HepG2 (cell line): ENCODE measurements at regions not wholly inside any gene's neighbourhood (a gene's known extent, or its start where the extent isn't known, plus 50 kb on each side); places are given as distances from the start of the nearest gene placed in this dataset.

Experiments
- ATAC-seq: fragments of 200-7000 bp; cut with Tn5 transposase; 3 replicates; pipeline ENCODE4 v1.9.1; 2020; ENCODE audit warnings: mild to moderate bottlenecking, moderate library complexity
- BruUV-seq: library from RNA; stranded (reverse); fragments of 400-500 nt; replicated peaks from 2 replicates; lab custom pipeline; 2021; lab: Mats Ljungman, UMichigan
- CTCF ChIA-PET: fragments of 300-600 bp; formaldehyde crosslinking; extraction: SDS; loops from one replicate; lab custom pipeline; 2021; ENCODE audit warnings: low total read pairs, inconsistent platforms, low intra/inter-chr PET ratio; lab: Yijun Ruan, JAX
- POLR2A ChIA-PET: fragments of 350-600 bp; sonication (Branson Sonifier 250); formaldehyde crosslinking; loops from one replicate; lab custom pipeline; 2020; ENCODE audit warnings: antibody characterized with exemption, inconsistent platforms; lab: Yijun Ruan, JAX
- DNase-seq: peaks from one replicate; pipeline ENCODE4 v3.0.0-alpha.2; 2015; ENCODE audit warnings: low spot score
- FAIRE-seq: peaks from 3 replicates; lab custom pipeline; 2011; peaks lifted over from hg19 to GRCh38; lab: Jason Lieb, UNC
- H2AFZ ChIP-seq: one replicate; pipeline ENCODE4 v1.6.1; 2011; ENCODE audit warnings: low read length, inconsistent platforms
- H3K27ac ChIP-seq: fragments of 300-600 bp; 3 replicates; pipeline ENCODE4 v1.8.0; 2011; ENCODE audit warnings: mixed run types, mild to moderate bottlenecking, mixed read lengths, low read length, inconsistent platforms; ENCODE audit not compliant: insufficient read depth; ENCODE audit errors: extremely low read length
- H3K27me3 ChIP-seq, 2 experiments: fragments of 200-600 bp in 1 of 2; 2 replicates in 1 of 2; 3 replicates in 1 of 2; pipeline versions ENCODE4 v1.6.0 to v1.8.0; 2011; ENCODE audit warnings: low read length in 2 of 2, mild to moderate bottlenecking in 2 of 2, moderate library complexity in 2 of 2, inconsistent platforms in 1 of 2; ENCODE audit not compliant: insufficient read depth in 2 of 2, control insufficient read depth in 1 of 2
- H3K36me3 ChIP-seq, 2 experiments: fragments of 200-600 bp in 1 of 2; replicated peaks in 1 of 2; 2 replicates in 1 of 2; 3 replicates in 1 of 2; pipeline versions ENCODE4 v1.5.1 to v1.8.0; 2011; ENCODE audit warnings: low read length in 2 of 2, inconsistent platforms in 1 of 2; ENCODE audit not compliant: insufficient read depth in 2 of 2, control insufficient read depth in 1 of 2
- H3K4me1 ChIP-seq: 2 replicates; pipeline ENCODE4 v1.5.1; 2012; ENCODE audit warnings: low read length, inconsistent platforms; ENCODE audit not compliant: insufficient read depth
- H3K4me2 ChIP-seq: 2 replicates; pipeline ENCODE4 v1.6.0; 2011; ENCODE audit warnings: low read depth, low read length, inconsistent platforms
- H3K4me3 ChIP-seq, 3 experiments: fragments of 200-600 bp in 1 of 3; sonication (generic), shearing (Covaris generic) in 1 of 3; replicated peaks in 1 of 3; 2 replicates each; pipeline ENCODE4 v1.5.1; 2011 to 2016; ENCODE audit warnings: low read length in 3 of 3, inconsistent platforms in 2 of 3, low read depth in 2 of 3, mild to moderate bottlenecking in 2 of 3, control low read depth in 1 of 3, mixed read lengths in 1 of 3; ENCODE audit not compliant: insufficient read depth in 1 of 3
- H3K79me2 ChIP-seq: one replicate; pipeline ENCODE4 v1.6.1; 2011; ENCODE audit warnings: low read length, inconsistent platforms; ENCODE audit not compliant: insufficient read depth
- H3K9ac ChIP-seq: 2 replicates; pipeline ENCODE4 v1.6.0; 2011; ENCODE audit warnings: mild to moderate bottlenecking, low read depth, low read length, inconsistent platforms; ENCODE audit not compliant: insufficient read depth
- H3K9me3 ChIP-seq: 2 replicates; pipeline ENCODE4 v1.5.1; 2012; ENCODE audit warnings: mild to moderate bottlenecking, low read length
- H4K20me1 ChIP-seq: 2 replicates; pipeline ENCODE4 v1.6.0; 2011; ENCODE audit warnings: inconsistent platforms, mild to moderate bottlenecking, low read length, moderate library complexity; ENCODE audit not compliant: insufficient read depth
- ATF7 ChIP-seq, 2 experiments: fragments of 450-650 bp in 1 of 2; sonication (generic) in 1 of 2; formaldehyde crosslinking in 1 of 2; IDR thresholded peaks; 2 replicates each; pipeline versions ENCODE4 v1.4.0 to v1.6.1; 2016 to 2020; ENCODE audit warnings: antibody characterized with exemption in 1 of 2, mild to moderate bottlenecking in 1 of 2, missing genetic modification reagents in 1 of 2
- CHCHD3 ChIP-seq: sonication (generic); formaldehyde crosslinking; IDR thresholded peaks from 2 replicates; pipeline ENCODE4 v1.8.0; 2022; ENCODE audit warnings: mild to moderate bottlenecking, missing genetic modification reagents, moderate library complexity
- MAFG ChIP-seq: sonication (generic); formaldehyde crosslinking; IDR thresholded peaks from 2 replicates; pipeline ENCODE4 v1.5.1; 2020; ENCODE audit warnings: mild to moderate bottlenecking, missing genetic modification reagents
- NR2F1 ChIP-seq, 2 experiments: fragments of 450-650 bp in 1 of 2; formaldehyde crosslinking in 1 of 2; IDR thresholded peaks; 2 replicates each; pipeline versions ENCODE4 v1.5.0 to v1.6.1; 2016 to 2020; ENCODE audit warnings: mild to moderate bottlenecking in 1 of 2, missing compliant biosample characterization in 1 of 2, missing genetic modification reagents in 1 of 2, moderate library complexity in 1 of 2
- SPEN ChIP-seq: sonication (generic); formaldehyde crosslinking; IDR thresholded peaks from 2 replicates; pipeline ENCODE4 v1.5.1; 2020; ENCODE audit warnings: low read depth, mild to moderate bottlenecking, missing genetic modification reagents
- TCF7 ChIP-seq: sonication (generic); IDR thresholded peaks from 2 replicates; pipeline ENCODE4 v1.6.1; 2016; ENCODE audit warnings: antibody characterized with exemption, low read depth
- TRIM24 ChIP-seq: sonication (generic); formaldehyde crosslinking; IDR thresholded peaks from 2 replicates; pipeline ENCODE4 v1.8.0; 2022; ENCODE audit warnings: mild to moderate bottlenecking, missing genetic modification reagents
- ZBTB20 ChIP-seq: sonication (generic); formaldehyde crosslinking; IDR thresholded peaks from 2 replicates; pipeline ENCODE4 v1.8.1; 2023; ENCODE audit warnings: missing genetic modification reagents, low read depth, mild to moderate bottlenecking, borderline replicate concordance
- ZC3H4 ChIP-seq: sonication (generic); formaldehyde crosslinking; IDR thresholded peaks from 2 replicates; pipeline ENCODE4 v1.4.0; 2020; ENCODE audit warnings: missing genetic modification reagents, borderline replicate concordance
- ZFYVE20 ChIP-seq: sonication (generic); formaldehyde crosslinking; IDR thresholded peaks from 2 replicates; pipeline ENCODE4 v1.8.0; 2023; ENCODE audit warnings: low read depth, mild to moderate bottlenecking, moderate library complexity, missing genetic modification reagents, borderline replicate concordance
- ZNF121 ChIP-seq: sonication (generic); formaldehyde crosslinking; IDR thresholded peaks from 2 replicates; pipeline ENCODE4 v1.5.0; 2020; ENCODE audit warnings: mild to moderate bottlenecking, missing genetic modification reagents
- ZNF274 ChIP-seq: sonication (generic); formaldehyde crosslinking; IDR thresholded peaks from 2 replicates; pipeline ENCODE4 v1.5.1; 2020; ENCODE audit warnings: mild to moderate bottlenecking, missing genetic modification reagents
- ZNF30 ChIP-seq: sonication (generic); formaldehyde crosslinking; IDR thresholded peaks from 2 replicates; pipeline ENCODE4 v1.5.0; 2020; ENCODE audit warnings: mild to moderate bottlenecking, missing genetic modification reagents
- ZNF547 ChIP-seq: sonication (generic); formaldehyde crosslinking; IDR thresholded peaks from 2 replicates; pipeline ENCODE4 v1.5.1; 2020; ENCODE audit warnings: mild to moderate bottlenecking, missing genetic modification reagents
- WGBS: methylation state at CpG from one replicate; pipeline ENCODE4 v1.1.6; 2017; ENCODE audit warnings: low lambda C conversion rate; 5-methylcytosine and 5-hydroxymethylcytosine counted together
- in situ Hi-C: cut with HindIII; loops from 2 replicates; pipeline ENCODE4 v1.10.0; 2017; ENCODE audit warnings: low pct_unique_long_range_greater_than_20kb; ENCODE audit not compliant: extremely low pct_ligation_motif_present
- intact Hi-C: fragments of 100-400 bp; cut with micrococcal nuclease; formaldehyde crosslinking; loops from one replicate; pipeline ENCODE4 v1.10.0; 2022; ENCODE audit not compliant: unreplicated experiment
- TF ChIP-seq, protein P1 (sequence below): IDR thresholded peaks from 2 replicates; pipeline ENCODE4 v1.6.1; 2016; ENCODE audit warnings: low read depth
- TF ChIP-seq, protein P2 (sequence below): sonication (generic); formaldehyde crosslinking; conservative IDR thresholded peaks from 2 replicates; pipeline ENCODE4 v1.8.0; 2022; ENCODE audit warnings: missing genetic modification reagents
- TF ChIP-seq, protein P3 (sequence below): sonication (generic); formaldehyde crosslinking; IDR thresholded peaks from 2 replicates; pipeline ENCODE4 v1.9.0; 2022; ENCODE audit warnings: low read depth, missing genetic modification reagents
- TF ChIP-seq, protein P4 (sequence below): sonication (generic); formaldehyde crosslinking; IDR thresholded peaks from 2 replicates; pipeline ENCODE4 v1.8.1; 2023; ENCODE audit warnings: mild to moderate bottlenecking, moderate library complexity, missing genetic modification reagents

DNA sequence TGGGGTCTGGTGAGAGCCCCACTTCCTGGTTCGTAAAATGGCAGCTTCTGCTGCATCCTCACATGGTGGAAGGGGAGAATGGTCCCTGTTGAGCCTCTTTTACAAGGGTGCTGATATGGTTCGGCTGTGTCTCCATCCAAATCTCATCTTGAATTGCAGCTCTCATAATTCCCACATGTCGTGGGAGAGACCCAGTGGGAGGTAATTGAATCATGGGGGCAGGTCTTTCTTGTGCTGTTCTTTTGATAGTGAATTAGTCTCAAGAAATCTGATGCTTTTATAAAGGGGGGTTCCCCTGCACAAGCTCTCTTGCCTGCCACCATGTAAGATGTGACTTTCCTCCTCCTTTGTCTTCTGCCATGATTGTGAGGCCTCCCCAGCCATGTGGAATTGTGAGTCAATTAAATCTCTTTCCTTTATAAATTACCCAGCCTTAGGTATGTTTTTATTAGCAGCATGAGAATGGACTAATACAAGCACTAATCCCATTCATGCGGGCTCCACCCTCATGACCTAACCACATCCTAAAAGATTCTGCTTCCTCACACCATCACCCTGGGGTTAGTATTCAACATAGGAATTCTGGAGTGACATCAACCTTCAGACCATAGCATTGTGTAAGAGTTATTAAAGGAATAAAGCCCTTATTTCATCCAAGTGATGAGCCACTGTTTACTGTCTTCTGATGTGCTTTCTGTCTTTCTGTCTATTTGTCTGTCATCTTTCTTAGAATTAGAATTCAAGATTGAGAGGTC is 159.0 kb upstream of the IRS2 start:
- BruUV-seq, result no TSS peak
- ATAC-seq, result no peak
- POLR2A ChIA-PET, result no interaction called here
- no peak overlapping the region for H3K4me2 ChIP-seq
- in situ Hi-C loops, result no loop called here
- H3K9me3 ChIP-seq, result no peaks in the 10 kb centered on the region
- H3K27ac ChIP-seq, result no peak overlapping the region
- H3K27me3 ChIP-seq, result peaks cover 0 to 4% of the 10 kb centered on the region in 2 experiments; a peak in 1 of 5 replicates
- FAIRE-seq, result no peak
- WGBS, result 50% methylated on average over 2 of the region's 4 CpGs
- intact Hi-C loops, result no loop called here
- no peak overlapping the region for H2AFZ ChIP-seq
- H3K4me3 ChIP-seq, result no peak overlapping the region
- no peaks in the 10 kb centered on the region for H3K36me3 ChIP-seq
- DNase-seq, result no peak
- no peaks in the 10 kb centered on the region for H4K20me1 ChIP-seq
- no peaks in the 10 kb centered on the region for H3K79me2 ChIP-seq
- TF ChIP-seq ZC3H4 (CRISPR knock-in tag) (no peak), TCF7 (no peak), ZNF547 (CRISPR knock-in tag) (no peak), NR2F1 (CRISPR knock-in tag; IDR thresholded peaks at IDR 0.05) (no peak), ATF7 (IDR thresholded peaks at IDR 0.05) (no peak), ATF7 (CRISPR knock-in tag; IDR thresholded peaks at IDR 0.05) (no peak), ZFYVE20 (CRISPR knock-in tag) (no peak), ZNF274 (CRISPR knock-in tag) (no peak), MAFG (CRISPR knock-in tag) (no peak), ZBTB20 (no peak), SPEN (no peak), CHCHD3 (CRISPR knock-in tag) (no peak), ZNF30 (CRISPR knock-in tag) (no peak), TRIM24 (CRISPR knock-in tag) (no peak), ZNF121 (no peak)
- TF ChIP-seq, protein P1, sequence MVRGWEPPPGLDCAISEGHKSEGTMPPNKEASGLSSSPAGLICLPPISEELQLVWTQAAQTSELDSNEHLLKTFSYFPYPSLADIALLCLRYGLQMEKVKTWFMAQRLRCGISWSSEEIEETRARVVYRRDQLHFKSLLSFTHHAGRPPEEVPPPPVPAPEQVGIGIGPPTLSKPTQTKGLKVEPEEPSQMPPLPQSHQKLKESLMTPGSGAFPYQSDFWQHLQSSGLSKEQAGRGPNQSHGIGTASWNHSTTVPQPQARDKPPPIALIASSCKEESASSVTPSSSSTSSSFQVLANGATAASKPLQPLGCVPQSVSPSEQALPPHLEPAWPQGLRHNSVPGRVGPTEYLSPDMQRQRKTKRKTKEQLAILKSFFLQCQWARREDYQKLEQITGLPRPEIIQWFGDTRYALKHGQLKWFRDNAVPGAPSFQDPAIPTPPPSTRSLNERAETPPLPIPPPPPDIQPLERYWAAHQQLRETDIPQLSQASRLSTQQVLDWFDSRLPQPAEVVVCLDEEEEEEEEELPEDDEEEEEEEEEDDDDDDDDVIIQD (CRISPR knock-in tag), result no peak
- TF ChIP-seq, protein P2, sequence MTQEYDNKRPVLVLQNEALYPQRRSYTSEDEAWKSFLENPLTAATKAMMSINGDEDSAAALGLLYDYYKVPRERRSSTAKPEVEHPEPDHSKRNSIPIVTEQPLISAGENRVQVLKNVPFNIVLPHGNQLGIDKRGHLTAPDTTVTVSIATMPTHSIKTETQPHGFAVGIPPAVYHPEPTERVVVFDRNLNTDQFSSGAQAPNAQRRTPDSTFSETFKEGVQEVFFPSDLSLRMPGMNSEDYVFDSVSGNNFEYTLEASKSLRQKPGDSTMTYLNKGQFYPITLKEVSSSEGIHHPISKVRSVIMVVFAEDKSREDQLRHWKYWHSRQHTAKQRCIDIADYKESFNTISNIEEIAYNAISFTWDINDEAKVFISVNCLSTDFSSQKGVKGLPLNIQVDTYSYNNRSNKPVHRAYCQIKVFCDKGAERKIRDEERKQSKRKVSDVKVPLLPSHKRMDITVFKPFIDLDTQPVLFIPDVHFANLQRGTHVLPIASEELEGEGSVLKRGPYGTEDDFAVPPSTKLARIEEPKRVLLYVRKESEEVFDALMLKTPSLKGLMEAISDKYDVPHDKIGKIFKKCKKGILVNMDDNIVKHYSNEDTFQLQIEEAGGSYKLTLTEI (CRISPR knock-in tag), result no peak
- TF ChIP-seq, protein P3, sequence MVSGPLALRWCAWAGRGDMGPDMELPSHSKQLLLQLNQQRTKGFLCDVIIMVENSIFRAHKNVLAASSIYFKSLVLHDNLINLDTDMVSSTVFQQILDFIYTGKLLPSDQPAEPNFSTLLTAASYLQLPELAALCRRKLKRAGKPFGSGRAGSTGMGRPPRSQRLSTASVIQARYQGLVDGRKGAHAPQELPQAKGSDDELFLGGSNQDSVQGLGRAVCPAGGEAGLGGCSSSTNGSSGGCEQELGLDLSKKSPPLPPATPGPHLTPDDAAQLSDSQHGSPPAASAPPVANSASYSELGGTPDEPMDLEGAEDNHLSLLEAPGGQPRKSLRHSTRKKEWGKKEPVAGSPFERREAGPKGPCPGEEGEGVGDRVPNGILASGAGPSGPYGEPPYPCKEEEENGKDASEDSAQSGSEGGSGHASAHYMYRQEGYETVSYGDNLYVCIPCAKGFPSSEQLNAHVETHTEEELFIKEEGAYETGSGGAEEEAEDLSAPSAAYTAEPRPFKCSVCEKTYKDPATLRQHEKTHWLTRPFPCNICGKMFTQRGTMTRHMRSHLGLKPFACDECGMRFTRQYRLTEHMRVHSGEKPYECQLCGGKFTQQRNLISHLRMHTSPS (CRISPR knock-in tag), result no peak
- TF ChIP-seq, protein P4, sequence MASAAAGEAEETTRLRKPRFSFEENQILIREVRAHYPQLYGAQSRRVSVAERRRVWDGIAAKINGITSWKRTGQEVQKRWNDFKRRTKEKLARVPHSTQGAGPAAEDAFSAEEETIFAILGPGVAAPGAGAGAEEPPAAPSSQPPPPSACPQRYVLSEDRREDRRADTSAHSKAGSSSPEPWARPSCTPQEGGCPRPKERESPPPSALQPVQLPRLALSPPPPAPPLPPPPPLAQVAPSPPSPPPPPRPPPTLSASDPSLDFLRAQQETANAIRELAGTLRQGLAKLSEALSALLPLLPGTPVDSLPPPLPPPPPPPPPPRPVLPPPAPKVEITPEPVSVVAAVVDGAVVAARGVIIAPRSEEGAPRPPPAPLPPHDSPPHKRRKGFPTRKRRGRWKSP, result no peak
- CTCF ChIA-PET, result no interaction called here
- no peaks in the 10 kb centered on the region for H3K4me1 ChIP-seq
- no peak overlapping the region for H3K9ac ChIP-seq
